Liver (tissue), 3 donors: ENCODE measurements at regions not wholly inside any gene's neighbourhood (a gene's known extent, or its start where the extent isn't known, plus 50 kb on each side); places are given as distances from the start of the nearest gene placed in this dataset.

ENCODE experiments used
- GABPA ChIP-seq, 2 donors: IDR thresholded peaks in 1 of 2; conservative IDR thresholded peaks in 1 of 2; 2 replicates each; pipeline ENCODE4 v1.6.1; 2016; ENCODE audit warnings: antibody characterized with exemption in 2 of 2, mild to moderate bottlenecking in 1 of 2, moderate library complexity in 1 of 2
- JUND ChIP-seq, 2 donors: IDR thresholded peaks; 2 replicates each; pipeline ENCODE4 v1.6.1; 2016; ENCODE audit warnings: antibody characterized with exemption in 2 of 2
- RAD21 ChIP-seq, 2 donors: IDR thresholded peaks; 2 replicates each; pipeline ENCODE4 v1.6.1; 2016; ENCODE audit warnings: antibody characterized with exemption in 2 of 2, mild to moderate bottlenecking in 2 of 2
- SP1 ChIP-seq: IDR thresholded peaks from 2 replicates; pipeline ENCODE4 v1.6.1; 2018; ENCODE audit warnings: antibody characterized with exemption, mild to moderate bottlenecking
- TAF1 ChIP-seq: conservative IDR thresholded peaks from 2 replicates; pipeline ENCODE4 v1.6.1; 2016; ENCODE audit warnings: antibody characterized with exemption, mild to moderate bottlenecking
- YY1 ChIP-seq: IDR thresholded peaks from 2 replicates; pipeline ENCODE4 v1.6.1; 2016; ENCODE audit warnings: antibody characterized with exemption, mild to moderate bottlenecking
- TF ChIP-seq, protein P1 (sequence below): fragments of 150-350 bp; IDR thresholded peaks from 2 replicates; pipeline ENCODE4 v1.5.1; 2017; ENCODE audit warnings: improper control_type of control experiment, low read depth, low read length; ENCODE audit not compliant: missing input control
- TF ChIP-seq, protein P2 (sequence below): IDR thresholded peaks from 2 replicates; pipeline ENCODE4 v1.6.1; 2016; ENCODE audit warnings: antibody characterized with exemption
- TF ChIP-seq, protein P3 (sequence below): IDR thresholded peaks from 2 replicates; pipeline ENCODE4 v1.6.1; 2016; ENCODE audit warnings: antibody characterized with exemption, mild to moderate bottlenecking
- TF ChIP-seq, protein P4 (sequence below): IDR thresholded peaks from 2 replicates; pipeline ENCODE4 v1.6.1; 2016; ENCODE audit warnings: antibody characterized with exemption
- TF ChIP-seq, protein P5 (sequence below): IDR thresholded peaks from 2 replicates; pipeline ENCODE4 v1.6.1; 2016; ENCODE audit warnings: antibody characterized with exemption
- donor health status: healthy.
- donor health status: healthy.

DNA sequence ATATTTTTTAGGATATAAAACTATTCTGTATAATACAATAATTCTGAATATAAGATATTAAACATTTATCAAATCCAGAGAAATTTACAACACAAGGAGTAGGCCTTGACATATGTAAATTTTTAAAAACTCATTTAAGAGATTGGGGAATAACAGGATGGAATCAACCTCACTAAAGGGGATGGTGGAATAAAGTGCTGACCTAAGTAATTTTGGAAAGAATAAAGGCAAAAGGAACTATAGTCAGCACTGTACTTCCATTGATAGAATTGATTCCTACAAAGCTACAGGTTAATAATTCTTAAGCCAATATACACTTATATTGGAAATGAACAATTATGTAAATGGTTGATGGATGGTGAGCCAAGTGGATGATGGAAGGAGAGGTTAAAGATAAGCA is 549.3 kb downstream of the TBL1XR1 start:
- TF ChIP-seq, protein P1, sequence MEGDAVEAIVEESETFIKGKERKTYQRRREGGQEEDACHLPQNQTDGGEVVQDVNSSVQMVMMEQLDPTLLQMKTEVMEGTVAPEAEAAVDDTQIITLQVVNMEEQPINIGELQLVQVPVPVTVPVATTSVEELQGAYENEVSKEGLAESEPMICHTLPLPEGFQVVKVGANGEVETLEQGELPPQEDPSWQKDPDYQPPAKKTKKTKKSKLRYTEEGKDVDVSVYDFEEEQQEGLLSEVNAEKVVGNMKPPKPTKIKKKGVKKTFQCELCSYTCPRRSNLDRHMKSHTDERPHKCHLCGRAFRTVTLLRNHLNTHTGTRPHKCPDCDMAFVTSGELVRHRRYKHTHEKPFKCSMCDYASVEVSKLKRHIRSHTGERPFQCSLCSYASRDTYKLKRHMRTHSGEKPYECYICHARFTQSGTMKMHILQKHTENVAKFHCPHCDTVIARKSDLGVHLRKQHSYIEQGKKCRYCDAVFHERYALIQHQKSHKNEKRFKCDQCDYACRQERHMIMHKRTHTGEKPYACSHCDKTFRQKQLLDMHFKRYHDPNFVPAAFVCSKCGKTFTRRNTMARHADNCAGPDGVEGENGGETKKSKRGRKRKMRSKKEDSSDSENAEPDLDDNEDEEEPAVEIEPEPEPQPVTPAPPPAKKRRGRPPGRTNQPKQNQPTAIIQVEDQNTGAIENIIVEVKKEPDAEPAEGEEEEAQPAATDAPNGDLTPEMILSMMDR, result no peak
- TF ChIP-seq, protein P2, sequence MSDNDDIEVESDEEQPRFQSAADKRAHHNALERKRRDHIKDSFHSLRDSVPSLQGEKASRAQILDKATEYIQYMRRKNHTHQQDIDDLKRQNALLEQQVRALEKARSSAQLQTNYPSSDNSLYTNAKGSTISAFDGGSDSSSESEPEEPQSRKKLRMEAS, result no peak
- TF ChIP-seq, protein P3, sequence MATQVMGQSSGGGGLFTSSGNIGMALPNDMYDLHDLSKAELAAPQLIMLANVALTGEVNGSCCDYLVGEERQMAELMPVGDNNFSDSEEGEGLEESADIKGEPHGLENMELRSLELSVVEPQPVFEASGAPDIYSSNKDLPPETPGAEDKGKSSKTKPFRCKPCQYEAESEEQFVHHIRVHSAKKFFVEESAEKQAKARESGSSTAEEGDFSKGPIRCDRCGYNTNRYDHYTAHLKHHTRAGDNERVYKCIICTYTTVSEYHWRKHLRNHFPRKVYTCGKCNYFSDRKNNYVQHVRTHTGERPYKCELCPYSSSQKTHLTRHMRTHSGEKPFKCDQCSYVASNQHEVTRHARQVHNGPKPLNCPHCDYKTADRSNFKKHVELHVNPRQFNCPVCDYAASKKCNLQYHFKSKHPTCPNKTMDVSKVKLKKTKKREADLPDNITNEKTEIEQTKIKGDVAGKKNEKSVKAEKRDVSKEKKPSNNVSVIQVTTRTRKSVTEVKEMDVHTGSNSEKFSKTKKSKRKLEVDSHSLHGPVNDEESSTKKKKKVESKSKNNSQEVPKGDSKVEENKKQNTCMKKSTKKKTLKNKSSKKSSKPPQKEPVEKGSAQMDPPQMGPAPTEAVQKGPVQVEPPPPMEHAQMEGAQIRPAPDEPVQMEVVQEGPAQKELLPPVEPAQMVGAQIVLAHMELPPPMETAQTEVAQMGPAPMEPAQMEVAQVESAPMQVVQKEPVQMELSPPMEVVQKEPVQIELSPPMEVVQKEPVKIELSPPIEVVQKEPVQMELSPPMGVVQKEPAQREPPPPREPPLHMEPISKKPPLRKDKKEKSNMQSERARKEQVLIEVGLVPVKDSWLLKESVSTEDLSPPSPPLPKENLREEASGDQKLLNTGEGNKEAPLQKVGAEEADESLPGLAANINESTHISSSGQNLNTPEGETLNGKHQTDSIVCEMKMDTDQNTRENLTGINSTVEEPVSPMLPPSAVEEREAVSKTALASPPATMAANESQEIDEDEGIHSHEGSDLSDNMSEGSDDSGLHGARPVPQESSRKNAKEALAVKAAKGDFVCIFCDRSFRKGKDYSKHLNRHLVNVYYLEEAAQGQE, result no peak
- TF ChIP-seq TAF1 (no peak), GABPA (IDR thresholded peaks at IDR 0.05 in 1 of 2, conservative IDR thresholded peaks at IDR 0.05 in 1 of 2) (no peak), RAD21 (IDR thresholded peaks at IDR 0.05) (no peak), YY1 (no peak), SP1 (no peak), JUND (IDR thresholded peaks at IDR 0.05) (no peak)
- TF ChIP-seq, protein P4, sequence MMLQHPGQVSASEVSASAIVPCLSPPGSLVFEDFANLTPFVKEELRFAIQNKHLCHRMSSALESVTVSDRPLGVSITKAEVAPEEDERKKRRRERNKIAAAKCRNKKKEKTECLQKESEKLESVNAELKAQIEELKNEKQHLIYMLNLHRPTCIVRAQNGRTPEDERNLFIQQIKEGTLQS, result no peak
- TF ChIP-seq, protein P5, sequence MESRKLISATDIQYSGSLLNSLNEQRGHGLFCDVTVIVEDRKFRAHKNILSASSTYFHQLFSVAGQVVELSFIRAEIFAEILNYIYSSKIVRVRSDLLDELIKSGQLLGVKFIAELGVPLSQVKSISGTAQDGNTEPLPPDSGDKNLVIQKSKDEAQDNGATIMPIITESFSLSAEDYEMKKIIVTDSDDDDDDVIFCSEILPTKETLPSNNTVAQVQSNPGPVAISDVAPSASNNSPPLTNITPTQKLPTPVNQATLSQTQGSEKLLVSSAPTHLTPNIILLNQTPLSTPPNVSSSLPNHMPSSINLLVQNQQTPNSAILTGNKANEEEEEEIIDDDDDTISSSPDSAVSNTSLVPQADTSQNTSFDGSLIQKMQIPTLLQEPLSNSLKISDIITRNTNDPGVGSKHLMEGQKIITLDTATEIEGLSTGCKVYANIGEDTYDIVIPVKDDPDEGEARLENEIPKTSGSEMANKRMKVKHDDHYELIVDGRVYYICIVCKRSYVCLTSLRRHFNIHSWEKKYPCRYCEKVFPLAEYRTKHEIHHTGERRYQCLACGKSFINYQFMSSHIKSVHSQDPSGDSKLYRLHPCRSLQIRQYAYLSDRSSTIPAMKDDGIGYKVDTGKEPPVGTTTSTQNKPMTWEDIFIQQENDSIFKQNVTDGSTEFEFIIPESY, result no peak
